GM21576 (cell line): ENCODE measurements at regions not wholly inside any gene's neighbourhood (a gene's known extent, or its start where the extent isn't known, plus 50 kb on each side); places are given as distances from the start of the nearest gene placed in this dataset.

Experiments used
- ATAC-seq: cut with Tn5 transposase; IDR thresholded peaks from one replicate; pipeline ENCODE4 v1.9.1; 2021; ENCODE audit warnings: mild to moderate bottlenecking, moderate library complexity; ENCODE audit not compliant: unreplicated experiment

DNA sequence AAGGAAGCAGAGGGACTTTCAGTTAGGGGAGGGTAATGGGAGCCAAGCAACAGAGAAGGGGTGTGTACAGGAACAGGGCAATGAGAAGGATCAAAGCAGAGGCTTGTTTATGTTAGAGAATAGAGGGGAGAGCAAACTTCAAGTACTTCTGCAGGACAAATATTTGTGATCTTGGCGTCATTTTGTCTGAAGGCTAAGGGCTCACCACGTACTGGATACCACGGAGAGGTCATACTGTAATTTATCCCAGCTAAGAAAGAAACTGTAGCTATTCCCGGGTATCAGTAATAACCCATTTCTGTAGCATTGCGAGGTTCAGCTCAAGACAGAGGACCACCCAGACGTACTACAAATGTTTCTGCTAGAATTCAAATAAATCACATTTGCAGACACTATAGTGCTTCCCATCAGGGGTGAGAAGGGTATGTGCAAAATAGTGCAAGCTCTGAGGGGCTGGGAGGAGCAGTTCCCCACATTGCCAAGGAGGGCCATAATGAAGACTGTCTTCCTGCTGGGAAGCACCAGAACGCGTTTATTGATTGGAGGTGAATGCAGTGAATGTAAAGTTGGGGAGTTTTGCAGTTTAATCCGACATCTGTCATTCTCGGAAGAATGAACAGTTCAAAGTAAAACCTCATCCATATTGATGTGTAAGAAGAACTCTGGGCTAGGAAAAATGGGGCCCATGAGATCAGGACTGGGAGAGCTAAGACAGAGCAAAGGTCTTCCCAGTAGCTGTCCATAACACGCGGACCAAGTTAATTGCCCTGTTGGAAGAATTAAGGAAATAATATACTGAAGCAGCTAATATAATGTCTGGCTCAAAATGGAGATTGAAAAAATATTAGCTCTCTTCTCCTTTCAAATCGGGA, 136.9 kb downstream of the RWDD3 start:
- no peak for ATAC-seq

DNA sequence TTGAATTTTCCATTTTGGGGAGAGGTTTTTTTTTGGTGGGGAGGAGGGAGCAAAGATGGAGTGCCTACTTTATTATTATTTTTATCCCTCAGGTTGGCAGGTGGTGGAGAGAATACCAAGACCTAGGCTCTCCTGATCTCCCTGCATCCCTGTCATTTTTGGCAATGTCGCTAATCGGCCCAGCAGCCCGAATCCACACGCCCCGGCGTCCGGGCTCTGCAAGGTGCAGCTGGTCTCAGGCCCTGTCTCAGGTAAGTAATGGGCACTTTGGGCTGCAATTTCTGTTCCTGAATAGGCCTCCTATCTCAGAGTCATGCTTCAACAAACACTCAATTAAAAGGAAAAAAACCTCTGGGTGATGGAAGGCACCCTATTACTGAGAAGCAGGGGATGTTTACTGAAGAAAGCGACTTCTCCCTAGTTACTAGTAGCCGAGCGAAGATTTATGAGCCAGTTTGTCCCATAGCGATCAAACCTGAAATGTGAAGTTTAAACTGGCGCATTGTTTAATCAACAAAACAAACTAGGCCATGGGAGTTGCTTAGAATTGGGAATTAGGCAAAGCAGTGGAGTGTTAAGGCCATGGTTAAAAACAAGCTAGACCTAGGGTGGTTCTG, 137.8 kb downstream of the RWDD3 start:
- no peak for ATAC-seq

DNA sequence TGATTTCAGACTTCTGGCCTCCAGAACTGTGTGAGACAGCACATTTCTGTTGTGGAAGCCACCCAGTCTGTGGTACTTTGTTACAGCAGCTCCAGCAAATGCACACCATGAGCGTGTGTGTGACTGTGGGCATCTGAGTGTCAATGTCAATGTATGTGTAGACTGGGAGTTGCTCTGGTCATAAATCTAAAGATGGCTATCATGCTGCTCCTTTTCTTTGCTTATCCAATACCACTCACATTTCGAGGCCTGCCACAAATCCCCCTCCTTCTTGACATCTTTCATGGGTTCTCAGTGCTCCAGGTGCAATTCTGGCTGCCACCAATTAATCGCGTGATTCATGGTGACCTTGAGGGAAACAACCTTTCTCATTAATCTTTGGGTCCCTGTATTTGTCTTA, 141.2 kb downstream of the RWDD3 start:
- ATAC-seq, result no peak

DNA sequence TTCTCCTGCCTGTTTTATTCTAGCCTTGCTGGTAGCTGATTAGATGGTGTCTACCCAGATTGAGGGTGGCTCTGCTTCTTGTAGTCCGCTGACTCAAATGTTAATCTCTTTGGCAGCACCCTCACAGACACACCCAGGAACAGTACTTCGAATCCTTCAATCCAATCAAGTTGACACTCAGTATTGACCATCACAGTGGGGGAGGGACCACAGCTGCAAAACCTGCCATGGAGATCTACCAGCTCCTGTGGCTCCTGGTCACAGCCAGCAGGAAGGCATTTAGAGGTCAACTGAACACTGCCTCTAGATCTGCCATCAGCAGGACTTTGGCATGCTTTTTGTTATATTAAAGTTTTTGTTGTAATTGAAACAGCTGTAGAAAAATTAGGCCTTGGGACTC, 146.9 kb downstream of the RWDD3 start:
- no peak for ATAC-seq

DNA sequence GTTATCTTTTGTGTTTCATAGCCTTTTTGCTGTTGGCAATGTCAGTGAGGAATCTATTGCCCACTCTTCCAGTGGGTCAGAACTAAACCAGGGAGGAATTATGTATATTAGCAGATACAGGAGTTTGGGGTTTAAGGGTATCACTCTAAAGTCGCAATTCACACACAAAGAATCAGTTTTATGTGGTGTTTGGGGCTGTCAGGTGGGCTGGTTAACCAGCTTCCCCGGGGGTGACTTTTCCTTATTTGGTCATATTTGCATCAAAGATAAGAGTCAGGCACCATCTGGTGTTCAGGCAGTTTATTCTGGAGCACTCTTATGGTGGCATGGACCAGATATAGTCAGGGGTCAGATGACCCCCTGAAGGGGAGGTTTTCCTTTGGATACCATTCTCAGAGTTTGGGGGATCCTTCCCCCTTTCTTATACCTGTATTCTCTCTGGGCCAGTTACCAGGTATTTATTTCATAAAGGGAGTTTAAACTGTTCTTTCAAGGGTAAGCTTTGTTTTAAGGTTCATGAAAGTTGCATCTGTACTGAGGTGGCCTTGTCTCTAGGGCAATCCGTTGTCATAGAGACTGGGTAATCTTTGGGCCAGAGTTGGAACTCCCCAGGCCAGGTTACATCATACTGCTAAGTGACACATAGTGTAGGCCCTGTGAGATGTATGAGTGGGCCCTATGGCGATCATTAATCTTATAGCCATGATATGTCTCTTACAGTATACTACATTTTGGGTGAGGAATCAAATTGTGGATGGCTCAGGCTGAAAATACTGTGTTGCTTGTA, 148.2 kb downstream of the RWDD3 start:
- no peak for ATAC-seq

DNA sequence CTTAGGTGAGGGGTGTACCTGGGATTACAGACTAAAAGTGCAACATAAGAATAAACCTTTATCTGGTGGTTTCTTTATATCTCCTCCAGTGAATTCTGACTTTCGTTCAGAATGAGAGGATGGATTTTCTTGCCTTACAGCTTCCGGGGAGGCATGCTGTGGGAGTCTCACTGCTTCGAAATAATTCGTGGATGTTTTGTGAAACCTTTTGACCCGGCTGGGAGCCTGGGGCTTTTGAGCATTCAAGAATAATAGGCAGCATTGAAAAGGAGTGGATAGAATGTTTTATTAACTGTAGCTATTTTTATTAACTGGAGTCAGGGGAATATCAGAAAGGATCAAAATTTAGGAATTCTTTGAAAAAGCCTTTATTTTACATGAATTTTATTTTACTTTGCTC, 149.1 kb downstream of the RWDD3 start:
- no peak for ATAC-seq

DNA sequence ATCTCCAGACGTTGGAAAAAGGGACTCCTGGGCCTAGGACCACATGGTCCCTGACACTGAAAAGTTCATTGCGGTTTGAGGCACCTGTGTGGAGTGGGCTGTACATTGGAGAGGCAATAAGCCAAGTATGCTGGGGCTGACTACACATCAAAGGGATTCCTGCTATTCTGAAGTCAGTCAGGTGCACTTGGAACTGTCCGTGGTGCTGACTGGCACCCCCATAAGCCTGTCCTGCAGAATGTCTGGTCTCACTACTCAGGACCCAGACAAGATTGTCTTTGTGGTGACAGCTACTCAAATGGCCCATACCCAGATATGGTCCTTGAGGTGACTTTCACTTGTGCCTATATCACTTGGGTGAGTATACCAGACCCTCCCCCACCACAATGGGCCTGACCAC, 150.6 kb downstream of the RWDD3 start:
- ATAC-seq, result no peak

DNA sequence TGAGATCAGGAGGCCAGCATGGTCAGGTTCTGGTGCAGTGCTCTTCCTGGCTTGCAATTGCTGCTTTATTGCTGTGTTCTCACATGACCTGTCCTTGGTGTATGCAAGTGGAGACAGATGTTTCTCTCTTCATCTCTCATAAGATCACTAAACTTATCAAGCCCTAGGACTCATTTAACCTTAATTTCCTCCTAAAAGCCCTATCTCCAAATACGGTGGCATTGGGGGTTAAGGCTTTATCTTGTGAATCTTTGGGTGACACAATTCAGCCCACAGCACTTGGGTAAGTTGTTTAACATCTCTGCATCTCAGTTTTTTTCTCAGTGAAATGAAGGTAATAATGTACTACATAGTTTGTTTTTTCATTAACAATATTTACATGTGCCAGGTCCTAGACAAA, 152.4 kb downstream of the RWDD3 start:
- no peak for ATAC-seq

DNA sequence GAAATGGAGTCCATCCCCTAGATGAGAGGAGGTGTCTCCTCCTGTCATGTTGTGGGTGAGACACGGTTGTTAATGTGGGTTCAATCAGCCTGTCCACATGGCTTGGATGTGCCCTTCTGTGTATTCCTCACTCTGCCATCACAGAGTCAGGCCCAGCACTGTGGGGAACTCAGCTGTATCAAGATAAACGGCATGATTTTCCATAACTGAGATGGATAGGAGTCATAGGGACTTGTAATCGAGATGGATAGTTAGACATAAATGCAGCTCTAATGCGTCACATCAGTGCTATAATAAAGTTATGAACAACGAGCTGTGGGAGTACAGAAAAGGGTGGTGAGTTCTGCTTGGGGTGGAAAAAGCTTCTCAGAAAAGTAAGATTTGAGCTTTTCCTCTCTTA, 152.9 kb downstream of the RWDD3 start:
- ATAC-seq, result no peak

DNA sequence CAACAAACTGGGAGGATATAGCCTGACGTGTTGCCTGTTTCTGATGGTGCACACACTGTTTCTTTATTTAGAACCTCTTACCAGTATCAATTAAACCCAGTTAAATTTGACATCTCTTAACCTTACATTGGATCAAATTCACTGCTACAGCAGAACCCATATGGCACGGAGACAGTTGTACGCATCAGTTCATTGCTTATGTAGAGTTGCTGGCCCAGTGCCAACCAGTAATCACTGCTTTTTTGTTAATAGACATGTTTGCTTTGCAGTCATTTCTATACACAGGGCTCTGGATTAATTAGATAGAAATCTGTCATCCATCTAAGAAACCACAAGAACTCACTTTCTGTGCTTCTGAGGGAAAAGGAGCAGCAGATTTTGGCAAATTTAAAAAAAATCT, 154.0 kb downstream of the RWDD3 start:
- no peak for ATAC-seq

DNA sequence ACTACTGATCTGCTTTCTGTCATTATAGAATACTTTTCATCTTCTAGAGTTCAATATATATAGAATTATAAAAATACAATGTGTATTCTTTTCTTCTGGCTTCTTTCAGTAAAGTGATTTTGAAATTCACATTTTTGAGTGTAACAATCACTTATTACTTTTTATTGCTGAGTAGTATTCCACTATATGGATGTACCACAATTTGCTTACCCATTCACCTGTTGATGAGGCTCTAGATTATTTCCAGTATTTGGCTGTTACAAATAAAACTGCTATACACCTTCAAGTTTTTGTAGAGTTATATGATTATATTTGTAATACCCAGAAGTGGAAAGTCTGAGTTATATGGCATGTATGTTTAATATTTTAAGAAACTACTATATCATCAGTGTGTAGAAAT, 159.4 kb downstream of the RWDD3 start:
- no peak for ATAC-seq

DNA sequence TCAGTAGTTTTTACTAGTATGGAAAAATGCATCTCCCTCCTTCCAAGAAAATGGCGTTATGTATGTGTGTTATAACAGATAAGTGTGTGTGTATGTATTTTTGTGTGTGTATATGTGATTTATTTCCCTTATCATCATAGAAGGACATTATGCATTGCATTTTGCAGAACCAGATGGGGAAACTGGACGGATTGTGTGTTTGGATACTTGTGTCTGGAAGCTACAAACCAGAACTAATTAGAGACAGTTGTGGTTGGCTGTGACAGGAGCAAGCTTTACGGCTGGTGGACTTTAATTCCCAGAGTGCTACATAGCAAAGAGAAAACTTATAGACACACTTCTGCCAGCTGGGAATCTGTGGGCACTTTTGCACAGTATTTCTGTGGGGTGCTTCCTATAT, 162.5 kb downstream of the RWDD3 start:
- no peak for ATAC-seq

DNA sequence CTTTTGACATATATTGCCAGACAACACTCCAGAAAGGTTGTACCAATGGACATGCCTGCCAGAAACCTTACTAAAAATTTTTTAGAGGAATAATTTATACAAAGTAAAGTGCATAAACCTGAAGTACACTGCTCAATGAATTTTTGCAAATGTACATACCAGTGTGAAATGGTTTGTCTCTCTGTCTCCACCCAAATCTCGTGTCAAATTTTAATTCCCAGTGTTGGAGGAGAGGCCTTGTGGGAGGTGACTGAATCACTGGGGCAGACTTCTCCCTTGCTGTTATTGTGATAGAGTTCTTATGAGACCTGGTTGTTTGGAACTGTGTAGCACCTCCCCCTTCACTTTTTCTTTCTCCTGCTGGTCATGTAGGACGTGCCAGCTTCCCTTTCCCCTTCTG, 168.8 kb downstream of the RWDD3 start:
- no peak for ATAC-seq

DNA sequence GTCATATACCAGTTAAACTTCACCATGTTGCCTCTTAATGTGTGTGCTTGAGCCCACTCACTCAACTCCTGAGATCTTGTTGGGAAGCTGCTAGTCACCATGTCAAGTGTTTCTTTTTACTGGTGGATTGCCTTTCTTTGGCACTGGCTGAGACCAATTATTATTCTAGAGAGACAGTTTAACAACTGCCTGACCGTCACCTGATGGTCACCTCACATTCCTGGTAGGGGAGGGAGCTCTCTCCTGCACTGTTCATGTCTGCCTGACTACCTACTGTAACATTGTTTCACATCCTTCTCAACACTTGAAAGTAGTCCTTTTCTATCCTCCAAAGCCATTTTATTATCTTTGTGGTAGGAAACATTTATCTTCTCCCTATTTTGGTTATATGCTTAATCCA, 172.3 kb downstream of the RWDD3 start:
- no peak for ATAC-seq

DNA sequence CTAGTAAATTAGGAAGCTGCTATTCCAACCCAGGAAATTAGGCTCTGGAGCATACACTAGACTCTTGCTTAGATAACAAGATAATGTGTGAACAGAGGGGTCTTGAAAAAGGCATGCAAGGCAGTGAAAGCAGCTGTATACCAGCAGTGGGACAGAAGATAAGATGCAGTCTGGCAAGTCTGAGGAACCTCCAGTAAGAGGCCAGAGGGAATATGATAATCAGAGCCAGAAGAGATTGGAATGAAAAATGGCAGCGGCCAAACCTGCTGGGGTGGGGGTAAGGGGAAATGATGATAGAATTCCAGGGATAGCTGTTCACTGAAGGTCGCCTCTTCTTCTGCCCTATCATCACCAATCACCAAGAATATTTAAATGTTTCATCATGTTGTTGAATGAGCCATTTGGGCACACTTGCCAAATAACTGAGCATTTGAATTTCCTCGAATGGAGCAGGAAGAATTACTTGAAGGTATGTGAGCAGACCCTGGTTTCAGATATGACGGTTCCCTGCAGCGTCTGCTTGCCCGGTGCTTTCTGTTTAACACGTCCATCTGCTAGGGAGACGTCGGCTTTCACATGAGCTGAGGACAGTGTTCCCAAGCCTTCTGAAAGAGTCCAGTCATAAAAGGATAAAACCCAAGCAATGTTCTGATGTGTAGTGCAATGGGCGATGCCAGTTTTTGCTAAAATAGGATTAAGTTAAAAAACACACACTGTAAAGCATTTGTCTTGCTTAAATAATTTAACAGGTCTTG, 173.3 kb downstream of the RWDD3 start:
- ATAC-seq, result no peak

DNA sequence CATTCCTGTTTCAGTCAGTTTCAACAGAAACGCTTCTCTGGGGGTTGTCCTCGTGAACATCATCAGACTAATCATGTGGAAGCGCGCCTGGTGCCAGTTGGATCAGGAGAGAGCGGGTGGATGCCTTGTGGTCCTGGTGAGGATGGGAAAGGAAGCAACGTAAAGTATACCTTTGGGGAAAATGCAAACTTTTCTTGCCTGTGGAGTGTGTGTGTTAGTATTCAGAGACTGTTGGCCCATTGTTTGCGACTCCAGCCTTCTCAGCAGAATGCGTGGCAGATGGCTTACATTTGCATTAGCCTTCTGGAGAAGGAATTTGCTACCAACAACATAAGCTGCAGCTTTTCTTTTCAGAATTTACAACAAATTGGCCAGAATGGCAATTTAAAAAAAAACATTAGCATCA, 173.9 kb downstream of the RWDD3 start:
- no peak for ATAC-seq

DNA sequence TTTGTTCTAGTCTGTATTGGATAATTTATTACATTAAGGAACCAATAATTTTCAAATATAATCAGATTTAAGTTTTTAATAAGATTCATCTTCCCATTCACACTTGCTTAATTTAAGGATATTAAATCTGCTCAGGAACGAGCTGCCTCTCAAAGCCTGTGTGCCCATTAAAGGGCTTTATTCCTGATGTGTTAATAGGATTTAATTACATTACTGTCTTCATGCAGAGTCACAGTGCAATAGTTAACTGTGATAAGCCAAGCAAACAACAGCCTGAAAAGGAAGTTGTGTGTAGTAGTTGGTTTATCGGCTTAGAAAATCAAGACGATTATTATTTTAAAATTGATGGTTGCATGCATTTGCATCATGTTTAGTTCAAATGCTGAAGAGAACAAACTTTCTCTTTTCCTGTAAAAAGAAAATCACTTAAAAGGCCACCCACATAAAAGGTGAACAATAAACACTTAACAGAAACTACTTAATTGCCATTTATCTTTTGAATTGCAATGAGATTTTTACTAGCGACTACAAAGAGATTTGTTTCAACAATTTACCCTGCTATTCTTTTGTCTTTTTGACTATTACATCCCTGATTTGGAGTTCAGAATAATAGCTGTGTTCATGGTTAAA, 174.6 kb downstream of the RWDD3 start:
- ATAC-seq, result no peak

DNA sequence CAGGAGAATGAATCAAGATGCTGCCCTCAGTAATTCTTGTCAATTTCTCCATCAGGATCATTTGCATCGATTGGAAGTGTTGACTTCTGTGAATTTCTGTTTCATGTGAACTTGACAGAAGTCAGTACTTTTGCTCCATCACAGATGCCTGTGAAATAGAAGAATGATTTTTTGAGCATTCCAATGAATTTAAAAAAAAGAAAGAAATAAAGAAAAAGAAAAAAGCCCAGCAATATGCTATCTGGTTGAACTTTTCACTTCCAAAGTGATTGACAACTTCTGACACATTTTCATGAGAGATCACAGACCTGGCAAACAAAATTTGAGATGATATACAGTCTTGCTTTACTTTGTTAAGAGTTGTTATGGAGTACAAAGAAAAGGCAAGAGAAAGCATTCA, 175.3 kb downstream of the RWDD3 start:
- no peak for ATAC-seq

DNA sequence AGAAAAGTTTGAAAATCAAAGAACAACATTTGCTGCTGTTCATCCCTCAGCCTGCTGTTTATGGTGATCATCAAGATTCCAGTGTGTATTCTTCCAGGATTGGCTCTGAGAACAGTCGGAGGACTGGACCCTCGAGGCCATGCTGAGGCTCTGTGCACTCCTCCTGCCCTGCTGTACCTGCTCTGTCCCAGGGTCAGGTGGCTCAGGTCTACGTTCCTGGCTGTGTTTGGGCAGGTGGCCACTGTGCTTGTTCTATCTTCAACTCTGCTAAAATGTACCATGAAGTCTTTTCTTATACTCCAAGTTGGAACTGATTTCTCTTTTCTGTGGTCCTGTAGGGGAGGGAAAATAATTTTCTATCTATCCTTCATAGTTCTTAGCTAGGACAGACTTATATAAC, 175.9 kb downstream of the RWDD3 start:
- ATAC-seq, result no peak

DNA sequence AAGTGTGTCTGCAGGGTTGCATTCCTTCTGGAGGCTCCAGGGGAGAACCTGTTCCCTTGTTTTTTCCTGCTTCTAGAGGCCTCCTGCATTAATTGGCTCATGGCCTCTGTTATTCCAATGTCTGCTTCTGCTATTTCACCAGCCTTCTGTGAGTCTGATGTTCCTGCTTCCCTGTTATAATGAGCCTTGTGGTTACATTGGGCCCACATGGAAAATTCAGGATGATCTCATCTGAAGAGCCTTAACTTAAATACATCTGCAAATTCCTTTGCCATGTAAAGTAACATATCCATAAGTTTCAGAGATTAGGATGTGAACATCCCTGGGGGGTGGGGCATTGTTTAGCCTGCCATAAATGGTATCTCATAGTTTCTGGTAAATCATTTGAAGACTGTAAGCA, 181.1 kb downstream of the RWDD3 start:
- ATAC-seq, result no peak

DNA sequence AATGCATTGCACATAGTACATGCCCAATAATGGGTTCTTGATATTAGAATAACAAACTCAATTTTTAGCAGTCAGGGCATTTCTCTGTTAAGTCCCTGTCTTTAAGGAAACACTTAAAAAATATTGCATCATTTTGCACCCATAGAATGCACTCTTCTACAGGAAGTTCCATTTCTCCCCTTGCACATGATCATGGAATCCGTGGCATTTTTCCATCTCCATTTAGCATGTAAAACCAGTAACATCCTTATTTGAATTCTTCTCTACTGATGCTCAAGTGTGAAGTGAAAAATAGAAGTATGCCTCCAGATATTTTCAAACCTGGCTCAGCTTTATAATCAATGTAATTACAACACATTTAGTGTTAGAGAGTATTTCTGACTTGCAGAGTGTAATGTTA, 192.8 kb downstream of the RWDD3 start:
- no peak for ATAC-seq
